Left cardiac atrium (tissue), 4 donors: ENCODE measurements at regions not wholly inside any gene's neighbourhood (a gene's known extent, or its start where the extent isn't known, plus 50 kb on each side); places are given as distances from the start of the nearest gene placed in this dataset.
"Not testable (repeated sequence)": the region's sequence is repeated elsewhere in the genome, so short reads cannot be mapped to it uniquely, and the experiment has no call there.

Experiments used
- ATAC-seq, 2 donors: fragments of 200-7000 bp; cut with Tn5 transposase; one replicate each; pipeline ENCODE4 v1.9.1; 2020; ENCODE audit warnings: mild to moderate bottlenecking in 2 of 2, moderate library complexity in 2 of 2
- DNase-seq: peaks from one replicate; pipeline ENCODE4 v3.0.0-alpha.2; 2020
- intact Hi-C, 2 donors: fragments of 100-400 bp; cut with DNase I; formaldehyde crosslinking; loops; one replicate each; pipeline versions ENCODE4 v1.14.1 to v1.15.1; 2022 to 2023
- donor health status: DM: no; HTN: yes; CAD: no.
- donor health status: DM: no; HTN: yes; CAD: no; lungs with severe emphysema.
- donor health status: DM: yes; HTN: yes; CAD: no.
- donor health status: Dilated cardiomyopathy.

DNA sequence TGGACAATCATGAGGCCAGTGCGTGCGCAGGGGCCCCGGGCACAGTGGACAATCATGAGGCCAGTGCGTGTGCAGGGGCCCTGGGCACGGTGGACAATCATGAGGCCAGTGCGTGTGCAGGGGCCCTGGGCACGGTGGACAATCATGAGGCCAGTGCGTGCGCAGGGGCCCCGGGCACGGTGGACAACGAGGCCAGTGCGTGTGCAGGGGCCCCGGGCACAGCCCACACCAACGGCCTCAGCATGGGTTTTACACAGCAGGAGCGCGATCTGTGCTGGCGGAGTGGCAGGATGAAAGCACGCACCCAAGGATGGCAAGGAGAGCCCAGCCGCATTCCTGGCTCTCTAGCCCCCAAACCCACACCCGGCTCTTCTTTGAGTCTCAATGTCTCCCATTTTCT lies 78.8 kb downstream of the RFLNA start:
- intact Hi-C loops, DNase-seq, ATAC-seq: not testable (repeated sequence)

DNA sequence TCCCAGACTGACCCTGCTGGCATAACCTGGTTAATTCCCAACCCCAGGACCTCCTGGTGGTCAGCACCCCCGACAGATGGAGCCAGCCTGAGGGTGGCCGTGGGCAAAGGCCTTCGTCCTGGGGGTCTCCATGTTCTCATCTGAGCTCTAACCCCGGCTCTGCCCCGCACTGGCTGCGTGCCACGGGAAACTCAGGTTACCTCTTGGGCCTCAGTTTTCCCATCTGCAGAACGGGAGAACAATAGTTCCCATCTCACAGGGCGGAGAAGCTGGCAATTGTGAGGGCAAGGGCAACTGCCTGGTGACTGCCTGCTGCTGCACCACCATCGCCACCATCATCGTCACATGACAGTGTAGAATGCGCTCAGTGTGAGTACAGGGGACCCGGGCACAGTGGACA lies 77.9 kb downstream of the RFLNA start:
- DNase-seq: no peak
- intact Hi-C loops: no loop called here
- ATAC-seq: no peak

DNA sequence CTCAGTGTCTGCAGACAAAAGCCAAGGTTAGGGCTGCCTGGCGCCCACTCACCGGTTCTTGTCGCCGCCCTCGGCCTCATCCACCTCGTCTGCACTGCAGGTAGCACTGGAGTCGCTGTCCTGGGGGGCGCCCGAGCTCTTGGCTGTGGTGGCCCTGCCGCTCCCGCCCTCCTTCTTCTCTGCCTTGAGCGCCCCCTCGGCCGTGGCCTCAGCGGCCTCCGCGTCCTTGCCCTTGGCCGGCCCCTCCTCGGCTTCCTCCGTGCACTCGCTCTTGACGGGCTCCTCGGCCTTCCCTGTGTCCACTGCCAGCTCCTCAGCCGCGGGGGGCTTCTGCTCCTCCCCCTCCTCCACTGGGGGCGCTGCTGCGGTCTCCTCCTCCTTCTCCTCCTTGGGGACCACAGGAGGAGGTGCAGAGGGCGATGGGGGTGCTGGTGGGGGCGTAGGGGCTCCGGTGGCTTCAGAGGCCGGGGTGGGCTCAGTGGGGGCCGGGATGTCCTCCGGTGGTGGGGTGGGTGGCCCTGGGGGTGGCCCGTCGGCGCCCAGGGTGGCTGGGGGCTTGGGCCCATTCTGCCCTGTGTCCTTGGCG lies 77.2 kb downstream of the RFLNA start:
- DNase-seq: no peak

DNA sequence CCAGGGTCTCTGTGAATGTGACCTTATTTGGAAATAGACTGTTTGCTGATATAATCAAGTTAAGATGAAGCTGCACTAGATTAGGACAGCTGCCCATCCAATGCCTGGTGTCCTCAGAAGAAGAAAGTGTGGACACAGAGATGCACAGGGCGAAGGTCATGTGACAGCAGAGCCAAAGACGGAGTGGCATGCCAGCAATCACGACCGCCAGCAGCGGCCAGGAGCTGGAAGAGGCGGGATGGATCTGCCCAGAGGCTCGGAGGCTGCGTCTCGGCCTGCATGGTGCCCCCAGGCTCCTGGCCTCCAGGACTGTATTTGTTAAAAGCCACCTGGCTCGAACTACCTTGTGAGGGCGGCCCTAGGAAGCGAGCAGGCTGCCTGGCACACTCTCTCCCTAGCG lies 76.5 kb downstream of the RFLNA start:
- intact Hi-C loops: no loop called here
- DNase-seq (no peak), ATAC-seq (no peak)

More for the DNA sequence above, 77.2 kb downstream of the RFLNA start:
- intact Hi-C loops: no loop called here
- ATAC-seq: no peak

DNA sequence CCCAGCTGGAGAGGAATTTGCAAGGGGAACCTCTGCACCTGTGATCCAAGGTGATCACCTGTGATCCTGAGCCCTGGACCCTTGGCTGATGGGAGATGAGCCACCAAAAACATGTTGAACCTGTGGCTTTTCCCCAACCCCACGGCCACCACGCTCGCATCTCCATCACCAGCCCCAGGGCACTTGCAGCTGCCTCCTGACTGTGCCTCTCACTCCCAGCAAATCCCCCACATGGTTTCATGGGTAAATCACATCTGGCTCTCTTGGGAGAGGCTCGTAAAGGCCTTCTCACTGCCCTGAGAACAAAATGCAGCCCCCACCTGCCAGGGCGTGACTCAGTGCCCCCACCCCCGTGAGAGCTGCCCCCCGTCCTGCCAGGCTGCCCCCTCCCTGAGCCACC lies 76.0 kb downstream of the RFLNA start:
- no peak for ATAC-seq
- intact Hi-C loops: no loop called here
- DNase-seq: no peak

DNA sequence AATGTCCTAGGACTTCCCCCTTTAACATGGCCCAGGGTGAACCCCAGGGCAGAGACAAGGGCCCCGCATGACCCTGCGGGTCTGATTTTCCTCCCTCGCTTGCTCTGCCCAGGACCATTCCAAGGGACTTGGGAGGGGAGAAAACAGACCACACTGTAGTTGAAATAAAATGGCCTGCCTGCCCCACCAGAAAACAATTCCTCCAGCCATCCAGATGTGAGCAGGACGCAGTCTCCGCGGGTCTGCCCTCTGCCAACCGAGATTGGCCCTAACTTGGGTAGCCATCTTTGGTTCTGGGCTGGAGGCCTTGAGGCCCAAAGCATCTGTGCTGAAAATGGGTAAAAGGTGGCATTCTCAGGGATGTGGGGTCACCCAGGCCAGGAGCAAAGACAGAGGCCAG lies 75.5 kb downstream of the RFLNA start:
- DNase-seq (no peak), ATAC-seq (no peak)
- intact Hi-C loops: no loop called here

DNA sequence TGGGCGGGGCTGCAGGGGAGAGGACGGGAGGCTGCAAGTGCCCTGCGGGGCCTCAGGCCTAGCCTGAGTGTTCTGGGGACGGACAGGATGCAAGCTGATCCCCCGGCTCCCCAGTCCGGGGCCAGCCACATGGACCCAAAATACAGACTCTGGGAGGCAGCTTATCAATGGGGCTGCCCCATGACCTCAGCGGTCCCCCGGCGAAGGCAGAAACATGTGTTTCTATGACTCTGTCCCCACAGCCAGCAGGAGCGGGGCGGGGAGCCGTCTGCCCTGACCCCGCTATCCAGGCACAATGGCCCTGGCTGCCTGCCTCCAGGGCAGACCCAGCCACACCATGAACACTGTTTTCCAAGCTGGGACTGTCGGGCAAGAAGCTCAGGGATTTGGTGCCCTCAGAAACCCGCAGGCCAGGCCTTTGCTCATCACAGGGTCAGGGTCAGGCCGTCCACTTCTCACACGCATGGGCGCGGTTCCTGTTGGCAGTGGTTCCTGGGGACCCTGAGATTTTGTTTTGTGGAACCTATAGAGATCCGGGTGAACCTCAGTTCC lies 75.0 kb downstream of the RFLNA start:
- intact Hi-C loops: loop anchor here (10.0 kb wide), 2 partner anchors 55 to 85 kb away; no protein-coding TSS in a partner anchor
- no peak for DNase-seq
- peak in 1 of 2 donors; percentile 46 for ATAC-seq

DNA sequence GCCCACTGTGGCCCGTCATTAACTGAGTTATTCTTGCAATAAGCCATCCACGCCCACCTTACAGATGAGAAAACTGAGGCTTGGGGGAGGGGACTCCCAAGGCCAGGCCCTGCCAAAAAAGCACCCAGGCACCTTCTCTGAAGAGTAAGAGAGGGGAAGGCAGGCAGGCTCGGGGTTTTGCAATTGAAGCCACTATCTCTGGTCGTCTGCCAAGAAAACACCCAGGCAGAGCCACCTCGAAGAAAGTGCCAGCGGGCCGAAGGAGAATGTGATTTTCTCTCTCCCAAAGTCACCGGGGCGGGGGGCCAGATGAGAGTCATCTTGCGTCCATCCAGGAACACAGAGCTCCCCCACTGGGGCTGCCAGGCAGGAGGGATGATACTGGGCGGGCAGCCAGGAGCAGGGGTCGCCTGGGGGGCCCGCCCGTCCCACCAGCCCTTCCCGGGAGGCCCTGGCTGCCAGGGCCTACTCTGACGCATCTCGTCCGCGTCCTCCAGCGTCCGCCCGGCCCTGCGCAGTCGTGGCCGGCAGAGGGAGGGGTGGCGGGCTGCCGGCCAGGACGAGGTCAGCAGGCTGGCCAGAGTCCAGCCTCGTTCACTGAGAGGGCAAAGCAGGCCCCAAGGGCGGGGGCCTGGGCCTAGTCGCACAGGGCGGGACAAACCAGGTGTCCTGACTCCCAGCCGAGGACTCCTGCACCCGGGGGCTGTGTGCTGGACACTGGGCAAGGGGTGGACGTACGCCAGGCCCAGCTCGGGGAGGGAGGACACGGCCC lies 74.3 kb downstream of the RFLNA start:
- intact Hi-C loops: loop anchor here (10.0 kb wide), 2 partner anchors 56 to 86 kb away; no protein-coding TSS in a partner anchor

DNA sequence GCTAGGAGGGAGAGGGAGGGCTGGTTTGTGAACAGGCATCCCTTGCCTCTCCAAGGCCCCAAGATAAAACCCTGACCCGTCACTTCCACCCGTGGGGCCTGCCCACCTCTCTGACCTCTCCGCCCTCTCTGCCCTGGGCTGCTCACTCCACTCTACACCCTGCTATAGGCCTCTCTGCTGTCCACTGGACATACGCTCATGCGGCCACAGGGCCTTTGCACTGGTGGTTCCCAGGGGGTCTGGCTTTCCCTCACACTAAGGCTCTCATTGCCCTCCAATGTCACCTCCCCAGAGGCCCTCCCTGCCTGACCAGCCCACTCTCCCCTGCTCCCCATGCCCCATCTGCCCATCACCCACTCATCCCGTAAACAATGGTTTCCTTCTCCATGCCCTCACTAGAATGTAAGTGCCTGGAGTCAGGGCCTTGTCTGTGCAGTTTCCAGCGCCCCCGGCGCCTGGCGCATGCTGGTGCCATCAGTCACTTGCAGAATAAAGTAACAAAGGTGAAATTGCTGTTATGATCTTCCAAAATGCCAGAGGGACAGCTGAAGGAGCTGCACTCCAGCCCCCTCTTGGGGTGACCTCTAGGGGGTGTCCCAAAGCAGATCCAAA lies 73.6 kb downstream of the RFLNA start:
- ATAC-seq (no peak), DNase-seq (no peak)
- intact Hi-C loops: loop anchor here (10.0 kb wide), 2 partner anchors 56 to 86 kb away; no protein-coding TSS in a partner anchor

More for the DNA sequence above, 74.3 kb downstream of the RFLNA start:
- DNase-seq: peak; percentile 93
- ATAC-seq: peak; percentile 87 to 89

DNA sequence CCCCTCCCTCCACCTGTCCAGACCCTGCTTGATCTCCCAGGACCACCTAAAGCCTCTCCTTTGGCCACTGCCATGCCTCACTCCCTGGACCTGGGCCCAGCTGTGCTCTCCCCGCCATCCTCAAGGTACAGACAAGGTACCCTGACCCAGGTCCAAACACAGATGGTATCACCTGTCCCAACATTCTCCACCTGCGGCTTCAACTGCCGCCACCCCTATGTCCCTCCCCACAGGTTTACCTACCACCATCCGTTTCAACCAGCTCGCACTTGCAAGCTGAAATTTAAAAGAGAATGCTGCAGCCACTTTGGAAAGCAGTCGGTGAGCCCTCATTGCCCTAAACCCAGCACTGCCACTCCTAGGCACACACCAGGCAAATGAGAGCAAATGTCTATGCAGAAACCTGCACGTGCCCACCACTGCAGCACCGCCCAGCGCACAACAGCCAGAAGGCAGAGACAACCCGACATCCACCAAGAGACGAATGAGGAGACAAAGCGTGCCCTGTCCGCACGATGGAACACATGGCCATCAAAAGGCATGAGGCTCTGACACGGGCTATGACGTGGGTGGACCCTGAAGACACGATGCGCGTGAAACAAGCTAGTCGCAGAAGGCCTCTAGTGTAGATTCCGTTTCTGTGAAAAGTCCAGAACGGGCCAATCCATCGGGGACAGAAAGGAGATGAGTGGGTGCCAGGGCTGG lies 71.0 kb downstream of the RFLNA start:
- intact Hi-C loops: loop anchor here (10.0 kb wide), 2 partner anchors 59 to 89 kb away; no protein-coding TSS in a partner anchor
- DNase-seq (no peak), ATAC-seq (no peak)
